H9 (cell line): ENCODE measurements at regions not wholly inside any gene's neighbourhood (a gene's known extent, or its start where the extent isn't known, plus 50 kb on each side); places are given as distances from the start of the nearest gene placed in this dataset.
"Not testable (repeated sequence)": the region's sequence is repeated elsewhere in the genome, so short reads cannot be mapped to it uniquely, and the experiment has no call there.

Experiments used
- DNase-seq: peaks from one replicate; pipeline ENCODE4 v3.0.0-alpha.2; 2017
- H2AFZ ChIP-seq: one replicate; pipeline ENCODE4 v1.6.1; 2013; ENCODE audit warnings: mild to moderate bottlenecking, low read length, control low read depth, moderate library complexity
- H2AK5ac ChIP-seq: 2 replicates; pipeline ENCODE4 v1.6.1; 2013; ENCODE audit warnings: low read length, control low read depth, mixed read lengths; ENCODE audit not compliant: insufficient read length
- H2BK120ac ChIP-seq: one replicate; pipeline ENCODE4 v1.6.1; 2013; ENCODE audit warnings: low read depth, mild to moderate bottlenecking, low read length, control low read depth, inconsistent platforms; ENCODE audit not compliant: poor library complexity, severe bottlenecking
- H2BK12ac ChIP-seq: 2 replicates; pipeline ENCODE4 v1.6.1; 2013; ENCODE audit warnings: low read length, control low read depth, mixed read lengths, low read depth; ENCODE audit not compliant: insufficient read length
- H2BK15ac ChIP-seq: 2 replicates; pipeline ENCODE4 v1.6.1; 2013; ENCODE audit warnings: low read depth, low read length, control low read depth
- H2BK20ac ChIP-seq: one replicate; pipeline ENCODE4 v1.6.1; 2013; ENCODE audit warnings: low read depth, mild to moderate bottlenecking, low read length, control low read depth, inconsistent platforms; ENCODE audit not compliant: poor library complexity, severe bottlenecking
- H2BK5ac ChIP-seq: 2 replicates; pipeline ENCODE4 v1.6.1; 2013; ENCODE audit warnings: low read length, control low read depth, mixed read lengths; ENCODE audit not compliant: insufficient read length
- H3K14ac ChIP-seq: 2 replicates; pipeline ENCODE4 v1.6.1; 2013; ENCODE audit warnings: low read length, control low read depth; ENCODE audit not compliant: insufficient read depth
- H3K18ac ChIP-seq: 2 replicates; pipeline ENCODE4 v1.6.1; 2013; ENCODE audit warnings: low read depth, mild to moderate bottlenecking, mixed read lengths, low read length, control low read depth; ENCODE audit not compliant: insufficient read length
- H3K23ac ChIP-seq: 2 replicates; pipeline ENCODE4 v1.6.1; 2013; ENCODE audit warnings: low read length, control low read depth, mixed read lengths, low read depth; ENCODE audit not compliant: insufficient read length
- H3K23me2 ChIP-seq: 2 replicates; pipeline ENCODE4 v1.6.1; 2013; ENCODE audit warnings: low read depth, mild to moderate bottlenecking, mixed read lengths, low read length, control low read depth; ENCODE audit not compliant: insufficient read length, poor library complexity, severe bottlenecking
- H3K27ac ChIP-seq: 2 replicates; pipeline ENCODE4 v1.5.1; 2013; ENCODE audit warnings: low read length, control low read depth, mixed read lengths, low read depth; ENCODE audit not compliant: insufficient read length
- H3K27me3 ChIP-seq: 2 replicates; pipeline ENCODE4 v1.6.1; 2013; ENCODE audit warnings: low read length, control low read depth, inconsistent platforms; ENCODE audit not compliant: insufficient read depth
- H3K4ac ChIP-seq: 2 replicates; pipeline ENCODE4 v1.6.1; 2013; ENCODE audit warnings: low read depth, mild to moderate bottlenecking, control low read depth, inconsistent platforms, low read length, moderate library complexity
- H3K4me1 ChIP-seq: 2 replicates; pipeline ENCODE4 v1.6.1; 2013; ENCODE audit warnings: low read length, control low read depth, inconsistent platforms; ENCODE audit not compliant: insufficient read depth
- H3K4me2 ChIP-seq: 2 replicates; pipeline ENCODE4 v1.6.1; 2013; ENCODE audit warnings: low read length, control low read depth, mixed read lengths; ENCODE audit not compliant: insufficient read length, insufficient read depth
- H3K56ac ChIP-seq: 2 replicates; pipeline ENCODE4 v1.6.1; 2013; ENCODE audit warnings: low read depth, mild to moderate bottlenecking, mixed read lengths, low read length, control low read depth; ENCODE audit not compliant: insufficient read length
- H3K79me1 ChIP-seq: 2 replicates; pipeline ENCODE4 v1.6.1; 2013; ENCODE audit warnings: low read depth, mild to moderate bottlenecking, moderate library complexity, low read length, control low read depth, inconsistent platforms; ENCODE audit not compliant: insufficient read depth, poor library complexity, severe bottlenecking
- H3K79me2 ChIP-seq: 2 replicates; pipeline ENCODE4 v1.6.1; 2013; ENCODE audit warnings: low read length, control low read depth, inconsistent platforms; ENCODE audit not compliant: insufficient read depth
- H3K9ac ChIP-seq: 2 replicates; pipeline ENCODE4 v1.6.1; 2013; ENCODE audit warnings: low read length, control low read depth, mixed read lengths; ENCODE audit not compliant: insufficient read length; ENCODE audit errors: extremely low read depth
- H3K9me3 ChIP-seq: one replicate; pipeline ENCODE4 v1.6.1; 2013; ENCODE audit warnings: low read depth, low read length, inconsistent platforms; ENCODE audit not compliant: control insufficient read depth
- H3T11ph ChIP-seq: one replicate; pipeline ENCODE4 v1.6.1; 2013; ENCODE audit warnings: mild to moderate bottlenecking, low read length, control low read depth, inconsistent platforms
- H4K20me1 ChIP-seq: one replicate; pipeline ENCODE4 v1.6.1; 2013; ENCODE audit not compliant: control insufficient read depth, insufficient read length, insufficient read depth
- H4K5ac ChIP-seq: 2 replicates; pipeline ENCODE4 v1.6.1; 2013; ENCODE audit warnings: low read depth, mild to moderate bottlenecking, mixed read lengths, low read length, control low read depth; ENCODE audit not compliant: insufficient read length
- H4K8ac ChIP-seq: replicated peaks from 2 replicates; pipeline ENCODE4 v1.6.1; 2013; ENCODE audit warnings: low read length, control low read depth, mixed read lengths, low read depth; ENCODE audit not compliant: insufficient read length
- H4K91ac ChIP-seq: 2 replicates; pipeline ENCODE4 v1.6.1; 2013; ENCODE audit warnings: low read depth, mild to moderate bottlenecking, moderate library complexity, mixed read lengths, low read length, control low read depth; ENCODE audit not compliant: insufficient read length
- H3K27ac Mint-ChIP-seq, 3 experiments: 2 replicates in 2 of 3; 3 replicates in 1 of 3; pipeline ENCODE4 v1.8.0; 2020 to 2021; ENCODE audit warnings: mixed read lengths in 3 of 3, mild to moderate bottlenecking in 1 of 3, moderate library complexity in 1 of 3
- H3K27me3 Mint-ChIP-seq: 2 replicates; pipeline ENCODE4 v1.8.0; 2021; ENCODE audit warnings: low read depth, mild to moderate bottlenecking, moderate library complexity, mixed read lengths
- H3K36me3 Mint-ChIP-seq, 3 experiments: 2 replicates in 2 of 3; 3 replicates in 1 of 3; pipeline ENCODE4 v1.8.0; 2020 to 2021; ENCODE audit warnings: low read depth in 3 of 3, mixed read lengths in 3 of 3; ENCODE audit not compliant: insufficient read depth in 1 of 3
- H3K4me1 Mint-ChIP-seq, 2 experiments: 2 replicates each; pipeline ENCODE4 v1.8.0; 2020; ENCODE audit warnings: mixed read lengths in 2 of 2
- H3K4me3 Mint-ChIP-seq, 2 experiments: 2 replicates in 1 of 2; 3 replicates in 1 of 2; pipeline ENCODE4 v1.8.0; 2020 to 2021; ENCODE audit warnings: mild to moderate bottlenecking in 2 of 2, mixed read lengths in 2 of 2, moderate library complexity in 1 of 2
- H3K9me3 Mint-ChIP-seq, 2 experiments: 2 replicates in 1 of 2; 3 replicates in 1 of 2; pipeline ENCODE4 v1.8.0; 2020; ENCODE audit warnings: mild to moderate bottlenecking in 2 of 2, mixed read lengths in 2 of 2, moderate library complexity in 1 of 2
- WGBS: extraction: QIAGEN DNeasy Blood & Tissue Kit; methylation state at CpG from one replicate; pipeline ENCODE4 v1.1.7; 2013; ENCODE audit warnings: missing lambda C conversion rate, low lambda C conversion rate, mixed read lengths; ENCODE audit not compliant: insufficient read length; ENCODE audit errors: extremely low coverage; 5-methylcytosine and 5-hydroxymethylcytosine counted together
- TF ChIP-seq, protein P1 (sequence below): fragments of 200-600 bp; sonication (generic); conservative IDR thresholded peaks from 3 replicates; pipeline ENCODE4 v1.8.0; 2021; ENCODE audit warnings: antibody characterized with exemption, mild to moderate bottlenecking

DNA sequence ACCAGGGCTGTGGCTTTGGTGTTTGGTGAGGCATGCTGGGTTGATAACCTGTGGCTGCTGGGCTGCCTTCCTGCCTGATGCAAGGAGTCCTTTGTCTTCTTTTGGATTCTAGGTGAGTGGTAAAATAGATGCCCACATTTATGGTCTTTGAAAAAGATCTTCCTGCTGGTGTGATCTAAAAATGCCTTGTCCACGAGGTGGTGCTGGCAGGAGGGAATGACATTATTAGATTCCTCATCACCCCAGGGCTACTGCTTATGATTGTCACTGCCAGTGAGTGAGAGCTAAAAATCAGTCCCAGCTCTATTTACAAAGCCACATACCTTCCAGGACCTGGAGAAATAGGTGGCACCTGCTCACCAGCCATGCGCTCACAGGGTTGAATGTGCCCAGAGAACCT lies 355.5 kb upstream of the ROPN1 start:
- no CpG with 5 or more reads among the region's 2 CpGs for WGBS
- no peak overlapping the region for H3K27ac ChIP-seq
- no peak overlapping the region for H2BK15ac ChIP-seq
- no peak overlapping the region for H3K4ac ChIP-seq
- H3K9me3 ChIP-seq, result no peaks in the 10 kb centered on the region
- TF ChIP-seq, protein P1, sequence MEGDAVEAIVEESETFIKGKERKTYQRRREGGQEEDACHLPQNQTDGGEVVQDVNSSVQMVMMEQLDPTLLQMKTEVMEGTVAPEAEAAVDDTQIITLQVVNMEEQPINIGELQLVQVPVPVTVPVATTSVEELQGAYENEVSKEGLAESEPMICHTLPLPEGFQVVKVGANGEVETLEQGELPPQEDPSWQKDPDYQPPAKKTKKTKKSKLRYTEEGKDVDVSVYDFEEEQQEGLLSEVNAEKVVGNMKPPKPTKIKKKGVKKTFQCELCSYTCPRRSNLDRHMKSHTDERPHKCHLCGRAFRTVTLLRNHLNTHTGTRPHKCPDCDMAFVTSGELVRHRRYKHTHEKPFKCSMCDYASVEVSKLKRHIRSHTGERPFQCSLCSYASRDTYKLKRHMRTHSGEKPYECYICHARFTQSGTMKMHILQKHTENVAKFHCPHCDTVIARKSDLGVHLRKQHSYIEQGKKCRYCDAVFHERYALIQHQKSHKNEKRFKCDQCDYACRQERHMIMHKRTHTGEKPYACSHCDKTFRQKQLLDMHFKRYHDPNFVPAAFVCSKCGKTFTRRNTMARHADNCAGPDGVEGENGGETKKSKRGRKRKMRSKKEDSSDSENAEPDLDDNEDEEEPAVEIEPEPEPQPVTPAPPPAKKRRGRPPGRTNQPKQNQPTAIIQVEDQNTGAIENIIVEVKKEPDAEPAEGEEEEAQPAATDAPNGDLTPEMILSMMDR, result no peak
- Mint-ChIP-seq H3K36me3 (no peaks in the 10 kb centered on the region), H3K27me3 (no peaks in the 10 kb centered on the region), H3K4me3 (no peak overlapping the region), H3K4me1 (peaks cover 4 to 9% of the 10 kb centered on the region in 2 experiments), H3K27ac (no peak overlapping the region; a peak in 1 of 7 replicates), H3K9me3 (no peaks in the 10 kb centered on the region)
- no peak overlapping the region for H4K91ac ChIP-seq
- no peak overlapping the region for H2AK5ac ChIP-seq
- no peak overlapping the region for H2BK120ac ChIP-seq
- H3K18ac ChIP-seq, result no peak overlapping the region
- no peaks in the 10 kb centered on the region for H3K4me1 ChIP-seq
- H3K27me3 ChIP-seq, result no peaks in the 10 kb centered on the region
- H3K14ac ChIP-seq, result no peak overlapping the region; the same call in 1 of the 2 replicates
- no peak overlapping the region for H3K4me2 ChIP-seq
- no peak overlapping the region for H3K23ac ChIP-seq
- no peak for DNase-seq
- no peaks in the 10 kb centered on the region for H3K23me2 ChIP-seq
- no peak overlapping the region for H3K9ac ChIP-seq
- no peaks in the 10 kb centered on the region for H4K20me1 ChIP-seq
- no peaks in the 10 kb centered on the region for H3K79me1 ChIP-seq
- no peak overlapping the region for H2BK20ac ChIP-seq
- no peak overlapping the region for H3K56ac ChIP-seq
- H2AFZ ChIP-seq, result no peak overlapping the region
- no peak overlapping the region for H3T11ph ChIP-seq
- H2BK12ac ChIP-seq, result no peak overlapping the region
- H4K8ac ChIP-seq, result no peak overlapping the region
- H3K79me2 ChIP-seq, result no peaks in the 10 kb centered on the region
- no peak overlapping the region for H2BK5ac ChIP-seq
- no peak overlapping the region for H4K5ac ChIP-seq

DNA sequence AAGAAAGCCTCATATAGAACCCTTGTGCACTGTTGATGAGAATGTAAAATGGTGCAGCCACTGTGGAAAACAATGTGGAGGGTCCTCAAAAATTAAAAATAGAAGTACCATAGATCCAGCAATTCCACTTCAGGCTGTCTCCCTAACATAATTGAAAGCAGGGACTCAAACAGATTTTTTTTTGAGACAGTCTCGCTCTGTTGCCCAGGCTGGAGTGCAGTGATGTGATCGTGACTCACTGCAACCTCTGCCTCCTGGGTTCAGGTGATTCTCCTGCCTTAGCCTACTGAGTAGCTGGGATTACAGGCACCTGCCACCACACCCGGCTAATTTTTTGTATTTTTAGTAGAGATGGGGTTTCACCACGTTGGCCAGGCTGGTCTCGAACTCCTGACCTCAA lies 356.6 kb upstream of the ROPN1 start:
- not testable (repeated sequence) for H3K27me3 Mint-ChIP-seq, H3K27ac ChIP-seq, H2AK5ac ChIP-seq, H3K23me2 ChIP-seq, H2BK20ac ChIP-seq, H4K91ac ChIP-seq, H2BK15ac ChIP-seq, H3K14ac ChIP-seq, H2BK5ac ChIP-seq, H2BK12ac ChIP-seq, H3K79me2 ChIP-seq, H3K36me3 Mint-ChIP-seq, H2AFZ ChIP-seq, H3K27me3 ChIP-seq, H3K23ac ChIP-seq, H3K9me3 ChIP-seq, H3K56ac ChIP-seq, H3K4ac ChIP-seq, H3K4me3 Mint-ChIP-seq, H3K4me2 ChIP-seq, H3K9ac ChIP-seq, H3T11ph ChIP-seq, H3K9me3 Mint-ChIP-seq, H3K18ac ChIP-seq, H3K27ac Mint-ChIP-seq, H4K8ac ChIP-seq, DNase-seq, H3K79me1 ChIP-seq, H3K4me1 ChIP-seq, H4K20me1 ChIP-seq, H3K4me1 Mint-ChIP-seq, H2BK120ac ChIP-seq, H4K5ac ChIP-seq
- no CpG with 5 or more reads among the region's 5 CpGs for WGBS
